NCI-H748 treated with DMSO at 0.1 percent for 48 hours (cell line): ENCODE measurements at regions not wholly inside any gene's neighbourhood (a gene's known extent, or its start where the extent isn't known, plus 50 kb on each side); places are given as distances from the start of the nearest gene placed in this dataset.
"Not testable (repeated sequence)": the region's sequence is repeated elsewhere in the genome, so short reads cannot be mapped to it uniquely, and the experiment has no call there.

Experiments
- DNase-seq: peaks from one replicate; lab custom pipeline; 2025; lab: John Stamatoyannopoulos, UW

- DNase-seq, result no peak
These were observed 168.1 kb upstream of the MBNL1 start for GRCh38 chr3:152100491-152101132.

DNA sequence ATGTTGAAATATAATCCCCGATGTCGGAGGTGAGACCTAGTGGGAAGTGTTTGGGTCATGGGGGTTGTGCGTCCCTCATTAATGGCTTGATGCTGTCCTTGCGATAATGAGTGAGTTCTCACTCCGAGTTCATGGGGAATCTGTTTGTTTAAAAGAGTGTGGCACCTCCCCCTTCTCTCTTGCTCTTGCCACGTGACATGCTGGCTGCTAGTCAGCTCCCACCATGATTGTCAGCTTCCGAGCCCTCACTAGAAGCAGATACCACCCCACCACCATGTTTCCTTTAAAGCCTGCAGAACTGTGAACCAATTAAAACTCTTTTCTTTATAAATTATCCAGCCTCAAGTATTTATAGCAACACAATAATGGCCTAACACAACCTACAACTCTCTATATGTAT, 166.3 kb upstream of the MBNL1 start:
- no peak for DNase-seq

- DNase-seq, result no peak
These were observed 165.5 kb upstream of the MBNL1 start for GRCh38 chr3:152103257-152103656.

- no peak for DNase-seq
These were observed 163.8 kb upstream of the MBNL1 start for GRCh38 chr3:152104847-152105415.

DNA sequence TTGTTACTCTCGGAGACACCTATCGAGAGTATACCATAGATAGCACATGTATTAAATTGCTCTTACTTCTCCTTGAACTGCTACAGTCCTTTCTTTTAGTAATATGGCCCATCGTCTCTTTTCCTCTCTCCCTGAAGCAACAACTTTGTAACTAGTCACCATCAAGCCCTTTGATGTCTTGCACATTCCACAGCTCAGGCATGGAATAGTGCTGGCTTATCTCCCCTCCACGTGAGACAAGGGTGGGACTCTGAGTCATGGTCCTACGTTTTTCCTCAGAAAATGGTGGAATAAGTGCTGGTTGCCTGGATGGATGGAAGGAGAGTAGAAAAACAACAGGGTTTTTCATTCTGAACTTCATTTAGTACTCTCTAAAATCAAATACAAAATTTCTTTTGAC, 163.3 kb upstream of the MBNL1 start:
- DNase-seq, result no peak

- no peak for DNase-seq
These were observed 159.7 kb upstream of the MBNL1 start for GRCh38 chr3:152109038-152109437.

- DNase-seq, result no peak
These were observed 155.3 kb upstream of the MBNL1 start for GRCh38 chr3:152113413-152113812.

DNA sequence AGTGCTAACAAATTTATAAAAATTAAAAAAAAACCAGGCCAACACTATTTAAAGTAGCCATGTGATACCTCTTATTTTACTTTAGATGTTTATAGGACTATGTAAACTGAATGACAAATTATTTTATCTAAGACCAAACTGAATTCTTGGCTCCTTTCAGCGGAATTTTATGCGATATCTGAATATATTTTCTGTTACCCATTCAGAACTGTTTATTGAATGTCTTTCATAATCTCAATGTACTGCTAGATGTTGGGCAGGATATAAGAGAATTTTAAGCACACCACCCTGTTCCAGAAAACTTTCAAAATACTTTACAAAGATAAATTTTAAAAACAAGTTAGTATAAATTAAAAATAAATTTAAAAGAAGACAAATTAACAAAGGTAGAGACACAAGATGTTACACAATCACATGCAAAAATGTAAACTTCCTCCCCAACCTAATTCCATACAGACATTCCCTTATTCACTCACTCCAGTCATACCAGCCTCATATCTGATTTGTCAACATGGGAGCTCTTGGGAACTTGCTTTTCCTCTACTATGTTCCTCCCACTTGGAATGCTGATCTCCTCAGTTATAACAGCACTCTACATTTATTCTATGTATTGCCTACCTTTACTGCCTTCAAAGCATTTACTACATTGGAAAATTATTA, 154.6 kb upstream of the MBNL1 start:
- no peak for DNase-seq

GRCh38 chr3:152120601-152121269, 148.0 kb upstream of the MBNL1 start:
- no peak for DNase-seq

DNA sequence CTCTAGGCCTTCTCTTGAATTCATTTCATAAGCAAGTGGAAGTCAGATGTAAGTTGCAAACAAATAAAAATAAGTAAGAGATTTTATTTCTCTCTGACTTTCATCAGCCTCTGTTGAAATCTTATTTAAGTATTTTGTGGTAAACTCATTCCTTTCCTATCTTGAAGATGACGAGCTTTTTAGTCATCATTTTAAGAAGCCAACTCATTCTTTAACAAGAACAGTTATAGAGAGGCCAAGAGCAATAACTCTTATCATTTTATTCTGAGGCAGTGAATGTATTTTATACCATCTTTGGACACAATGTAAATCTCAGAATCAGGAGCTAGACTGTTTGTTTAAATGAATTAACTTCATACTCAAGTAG, 147.5 kb upstream of the MBNL1 start:
- DNase-seq, result no peak

- no peak for DNase-seq
These were observed 145.9 kb upstream of the MBNL1 start for GRCh38 chr3:152122851-152123250.

GRCh38 chr3:152123457-152123856, 145.3 kb upstream of the MBNL1 start:
- no peak for DNase-seq

- no peak for DNase-seq
These were observed 142.5 kb upstream of the MBNL1 start for GRCh38 chr3:152126260-152126659.

- no peak for DNase-seq
These were observed 141.7 kb upstream of the MBNL1 start for GRCh38 chr3:152127058-152127457.

- no peak for DNase-seq
These were observed 140.4 kb upstream of the MBNL1 start for GRCh38 chr3:152128356-152128755.

GRCh38 chr3:152139651-152140050, 129.1 kb upstream of the MBNL1 start:
- no peak for DNase-seq

DNA sequence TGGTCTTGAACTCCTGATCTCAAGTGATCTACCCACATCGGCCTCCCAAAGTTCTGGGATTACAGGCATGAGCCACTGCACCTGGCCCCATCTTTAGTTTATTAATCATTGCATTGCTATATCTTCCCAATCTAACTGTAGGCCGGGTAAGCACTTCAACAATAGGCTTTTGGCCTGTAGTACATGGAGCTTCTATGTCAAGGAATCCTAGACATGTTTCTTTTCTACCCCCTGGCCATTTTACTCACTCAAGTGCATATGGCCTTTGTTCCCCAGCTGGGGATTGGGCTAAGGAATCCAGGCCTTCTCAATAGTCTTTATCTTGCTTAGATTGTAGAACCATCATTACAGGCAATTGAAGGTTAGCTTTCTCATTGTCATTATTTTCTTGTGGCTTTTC, 122.3 kb upstream of the MBNL1 start:
- no peak for DNase-seq

GRCh38 chr3:152147748-152148147, 121.0 kb upstream of the MBNL1 start:
- no peak for DNase-seq

DNA sequence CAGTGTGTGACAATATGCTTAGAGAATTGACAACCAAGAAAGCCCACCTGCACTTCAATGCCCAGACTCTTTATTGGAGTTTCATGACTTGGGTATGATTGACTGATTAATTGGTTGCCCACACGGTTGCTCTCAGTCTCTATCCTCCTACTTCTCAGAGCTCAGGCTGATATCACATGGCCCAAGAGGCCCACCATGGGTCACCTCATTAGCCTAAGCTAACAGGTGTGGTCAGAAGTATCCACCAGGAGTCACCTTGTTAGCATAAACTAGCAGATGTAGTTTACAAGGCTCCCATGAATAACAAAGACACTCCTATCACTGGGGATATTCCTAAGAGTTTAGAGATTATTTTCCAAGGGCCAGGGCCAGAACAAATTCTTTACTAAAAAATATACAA, 120.2 kb upstream of the MBNL1 start:
- DNase-seq, result no peak

GRCh38 chr3:152149832-152150231, 118.9 kb upstream of the MBNL1 start:
- no peak for DNase-seq

DNA sequence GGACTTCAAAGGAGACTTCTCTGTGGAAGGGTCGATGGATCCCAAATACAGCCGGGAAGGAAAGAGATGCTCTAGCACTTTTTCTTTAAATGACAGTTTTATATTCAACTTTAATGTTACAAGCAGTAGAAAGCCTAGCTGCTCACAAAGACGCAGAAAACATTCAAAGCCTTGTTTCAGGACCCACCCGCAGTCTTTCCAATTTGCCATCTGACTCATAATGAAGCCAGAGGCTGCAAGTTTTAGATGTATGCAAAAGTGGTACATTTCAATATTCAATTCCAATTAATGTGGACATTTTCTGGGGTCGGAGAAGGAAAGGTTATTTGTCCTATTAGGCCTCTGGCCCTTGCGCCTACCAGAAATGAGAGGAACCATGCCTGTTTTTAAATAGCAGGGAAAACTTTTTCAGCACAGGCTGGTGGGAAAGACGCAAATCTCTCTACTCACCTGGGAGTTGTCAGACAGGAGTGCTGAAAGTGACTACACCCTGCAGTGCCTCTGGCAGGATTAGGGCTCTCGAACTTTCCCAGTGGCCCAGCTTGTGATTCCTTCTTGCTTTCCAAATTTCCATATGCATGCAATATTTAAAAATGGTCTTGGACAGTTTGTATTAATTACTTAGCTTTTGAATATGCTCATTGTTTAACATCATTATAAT, 117.4 kb upstream of the MBNL1 start:
- DNase-seq, result no peak

DNA sequence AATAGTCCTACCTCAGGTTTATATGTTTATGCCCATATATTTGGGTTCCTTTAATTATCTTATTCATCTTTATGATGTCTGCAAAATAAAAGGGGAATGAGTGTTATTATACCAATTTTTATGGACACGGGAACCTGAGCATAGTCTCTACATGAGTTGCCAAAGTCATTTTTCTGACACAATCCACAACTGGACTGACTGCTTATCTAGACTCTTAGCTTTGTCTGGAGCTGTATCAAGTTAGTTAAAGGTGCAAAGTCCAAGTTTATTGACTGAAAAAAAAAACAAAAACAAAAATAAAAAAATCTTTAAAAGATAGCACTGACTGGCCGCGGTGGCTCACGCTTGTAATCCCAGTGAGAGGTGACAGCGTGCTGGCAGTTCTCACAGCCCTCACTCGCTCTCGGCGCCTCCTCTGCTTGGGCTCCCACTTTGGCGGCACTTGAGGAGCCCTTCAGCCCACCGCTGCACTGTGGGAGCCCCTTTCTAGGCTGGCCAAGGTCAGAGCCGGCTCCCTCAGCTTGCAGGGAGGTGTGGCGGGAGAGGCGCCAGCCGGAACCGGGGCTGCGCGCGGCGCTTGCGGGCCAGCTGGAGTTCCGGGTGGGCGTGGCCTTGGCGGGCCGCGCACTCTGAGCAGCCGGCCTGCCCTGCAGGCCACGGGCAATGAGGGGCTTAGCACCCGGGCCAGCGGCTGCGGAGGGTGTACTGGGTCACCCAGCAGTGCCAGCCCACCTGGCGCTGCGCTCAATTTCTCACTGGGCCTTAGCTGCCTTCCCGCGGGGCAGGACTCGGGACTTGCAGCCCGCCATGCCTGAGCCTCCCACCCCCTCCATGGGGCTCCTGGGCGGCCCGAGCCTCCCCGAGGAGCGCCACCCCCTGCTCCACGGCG, 116.6 kb upstream of the MBNL1 start:
- not testable (repeated sequence) for DNase-seq
